A549 (cell line): ENCODE measurements at regions not wholly inside any gene's neighbourhood (a gene's known extent, or its start where the extent isn't known, plus 50 kb on each side); places are given as distances from the start of the nearest gene placed in this dataset.

Experiments used
- HOXB13 ChIP-seq: fragments of 250-450 bp; sonication (Bioruptor Pico); IDR thresholded peaks from 2 replicates; pipeline ENCODE4 v1.5.0; 2020; ENCODE audit warnings: low read depth, mild to moderate bottlenecking, moderate library complexity
- SMC3 ChIP-seq: fragments of >200 bp; sonication (Bioruptor Twin); formaldehyde crosslinking; IDR thresholded peaks from 3 replicates; pipeline ENCODE4 v1.6.1; 2018; ENCODE audit warnings: inconsistent platforms
- TF ChIP-seq, protein P1 (sequence below): fragments of >200 bp; sonication (Bioruptor Twin); formaldehyde crosslinking; IDR thresholded peaks from 3 replicates; pipeline ENCODE4 v1.5.1; 2016
- TF ChIP-seq, protein P2 (sequence below): fragments of >200 bp; sonication (Bioruptor Twin); formaldehyde crosslinking; IDR thresholded peaks from 3 replicates; pipeline ENCODE4 v1.6.1; 2016

DNA sequence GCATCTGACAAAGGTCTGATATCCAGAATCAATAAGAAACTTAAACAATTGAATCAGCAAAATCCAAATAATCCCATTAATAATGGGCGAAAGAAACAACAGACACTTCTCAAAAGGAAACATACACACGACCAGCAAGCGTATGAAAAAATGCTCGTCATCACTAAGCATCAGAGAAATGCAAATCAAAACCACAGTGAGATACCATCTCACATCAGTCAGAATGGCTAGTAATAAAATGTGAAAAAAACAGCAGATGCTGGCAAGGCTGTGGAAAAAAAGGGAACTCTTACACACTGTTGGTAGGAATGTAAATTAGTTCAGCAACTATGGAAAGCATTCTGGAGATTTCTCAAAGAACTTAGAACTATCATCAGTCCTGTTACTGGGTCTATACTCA is 496.7 kb downstream of the SH2D4B start:
- no peak for TF ChIP-seq SMC3
- TF ChIP-seq, protein P1, sequence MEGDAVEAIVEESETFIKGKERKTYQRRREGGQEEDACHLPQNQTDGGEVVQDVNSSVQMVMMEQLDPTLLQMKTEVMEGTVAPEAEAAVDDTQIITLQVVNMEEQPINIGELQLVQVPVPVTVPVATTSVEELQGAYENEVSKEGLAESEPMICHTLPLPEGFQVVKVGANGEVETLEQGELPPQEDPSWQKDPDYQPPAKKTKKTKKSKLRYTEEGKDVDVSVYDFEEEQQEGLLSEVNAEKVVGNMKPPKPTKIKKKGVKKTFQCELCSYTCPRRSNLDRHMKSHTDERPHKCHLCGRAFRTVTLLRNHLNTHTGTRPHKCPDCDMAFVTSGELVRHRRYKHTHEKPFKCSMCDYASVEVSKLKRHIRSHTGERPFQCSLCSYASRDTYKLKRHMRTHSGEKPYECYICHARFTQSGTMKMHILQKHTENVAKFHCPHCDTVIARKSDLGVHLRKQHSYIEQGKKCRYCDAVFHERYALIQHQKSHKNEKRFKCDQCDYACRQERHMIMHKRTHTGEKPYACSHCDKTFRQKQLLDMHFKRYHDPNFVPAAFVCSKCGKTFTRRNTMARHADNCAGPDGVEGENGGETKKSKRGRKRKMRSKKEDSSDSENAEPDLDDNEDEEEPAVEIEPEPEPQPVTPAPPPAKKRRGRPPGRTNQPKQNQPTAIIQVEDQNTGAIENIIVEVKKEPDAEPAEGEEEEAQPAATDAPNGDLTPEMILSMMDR = no peak
- TF ChIP-seq HOXB13 (CRISPR knock-in tag) = no peak
- TF ChIP-seq, protein P2, sequence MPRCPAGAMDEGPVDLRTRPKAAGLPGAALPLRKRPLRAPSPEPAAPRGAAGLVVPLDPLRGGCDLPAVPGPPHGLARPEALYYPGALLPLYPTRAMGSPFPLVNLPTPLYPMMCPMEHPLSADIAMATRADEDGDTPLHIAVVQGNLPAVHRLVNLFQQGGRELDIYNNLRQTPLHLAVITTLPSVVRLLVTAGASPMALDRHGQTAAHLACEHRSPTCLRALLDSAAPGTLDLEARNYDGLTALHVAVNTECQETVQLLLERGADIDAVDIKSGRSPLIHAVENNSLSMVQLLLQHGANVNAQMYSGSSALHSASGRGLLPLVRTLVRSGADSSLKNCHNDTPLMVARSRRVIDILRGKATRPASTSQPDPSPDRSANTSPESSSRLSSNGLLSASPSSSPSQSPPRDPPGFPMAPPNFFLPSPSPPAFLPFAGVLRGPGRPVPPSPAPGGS = no peak
